Kidney (tissue), 13 donors: ENCODE measurements at regions not wholly inside any gene's neighbourhood (a gene's known extent, or its start where the extent isn't known, plus 50 kb on each side); places are given as distances from the start of the nearest gene placed in this dataset.
"Not testable (repeated sequence)": the region's sequence is repeated elsewhere in the genome, so short reads cannot be mapped to it uniquely, and the experiment has no call there.

Experiments used
- DNase-seq, 5 donors: peaks; one replicate each; pipeline ENCODE4 v3.0.0-alpha.2; 2013 to 2020
- FAIRE-seq: peaks from 2 replicates; lab custom pipeline; 2012; peaks lifted over from hg19 to GRCh38; lab: Jason Lieb, UNC
- H3K27ac ChIP-seq, 2 donors: one replicate each; pipeline ENCODE4 v1.7.0; 2013; ENCODE audit warnings: low read depth in 2 of 2, low read length in 2 of 2, inconsistent platforms in 1 of 2
- H3K27me3 ChIP-seq: one replicate; pipeline ENCODE4 v1.7.1; 2013; ENCODE audit warnings: low read length, inconsistent platforms; ENCODE audit not compliant: control insufficient read depth, insufficient read depth
- H3K36me3 ChIP-seq, 3 donors: one replicate each; pipeline versions ENCODE4 v1.7.0 to v1.7.1; 2013; ENCODE audit warnings: low read length in 3 of 3, control low read depth in 1 of 3, inconsistent platforms in 1 of 3; ENCODE audit not compliant: insufficient read depth in 3 of 3, control insufficient read depth in 2 of 3
- H3K4me1 ChIP-seq, 3 donors: one replicate each; pipeline versions ENCODE4 v1.7.0 to v1.7.1; 2013; ENCODE audit warnings: low read length in 3 of 3, inconsistent platforms in 1 of 3, low read depth in 1 of 3; ENCODE audit not compliant: control insufficient read depth in 2 of 3, insufficient read depth in 2 of 3
- H3K4me3 ChIP-seq, 3 donors: one replicate each; pipeline versions ENCODE4 v1.7.0 to v1.8.1; 2013; ENCODE audit warnings: low read length in 3 of 3, control low read depth in 1 of 3, inconsistent platforms in 1 of 3
- H3K9ac ChIP-seq, 3 donors: one replicate each; pipeline versions ENCODE4 v1.7.0 to v1.7.1; 2013; ENCODE audit warnings: low read length in 3 of 3, control low read depth in 1 of 3, inconsistent platforms in 1 of 3
- H3K9me3 ChIP-seq, 3 donors: one replicate each; pipeline versions ENCODE4 v1.7.0 to v1.7.1; 2013; ENCODE audit warnings: low read length in 3 of 3, control low read depth in 1 of 3, inconsistent platforms in 1 of 3; ENCODE audit not compliant: control insufficient read depth in 2 of 3, insufficient read depth in 1 of 3
- intact Hi-C: fragments of 100-400 bp; cut with DNase I; formaldehyde crosslinking; loops from one replicate; pipeline ENCODE4 v1.11.1; 2022
- TF ChIP-seq, protein P1 (sequence below): IDR thresholded peaks from 3 replicates; pipeline ENCODE4 v1.5.1; 2012; ENCODE audit warnings: mild to moderate bottlenecking, moderate library complexity, borderline replicate concordance; ENCODE audit not compliant: insufficient read depth; ENCODE audit errors: extremely low read depth
- donor health status: control.
- donor health status: control.
- donor health status: control.
- donor health status: control.
- donor health status: control.
- donor health status: DM: yes; HTN: yes; CAD: no.
- donor health status: Normal renal cell carcinoma (clear cell type).

DNA sequence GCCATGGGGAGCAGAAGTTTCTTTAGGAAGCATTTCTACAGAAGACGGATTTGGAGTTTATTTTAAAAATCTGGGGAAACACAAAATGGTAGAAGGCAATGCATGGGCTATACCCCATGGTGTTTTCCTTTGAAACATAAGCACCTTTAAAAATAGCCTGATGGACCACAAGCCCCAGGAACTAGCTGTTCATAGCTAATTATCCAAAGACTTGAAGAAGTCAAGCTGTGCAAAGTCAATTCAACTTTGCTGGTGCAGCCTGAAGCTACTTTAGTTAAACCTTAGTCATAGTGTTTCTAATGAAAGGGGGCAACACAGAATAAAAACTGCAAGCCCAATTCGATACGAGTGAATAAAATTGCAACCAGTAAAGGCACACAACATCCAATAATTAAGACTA is 732.5 kb downstream of the GALC start:
- TF ChIP-seq, protein P1, sequence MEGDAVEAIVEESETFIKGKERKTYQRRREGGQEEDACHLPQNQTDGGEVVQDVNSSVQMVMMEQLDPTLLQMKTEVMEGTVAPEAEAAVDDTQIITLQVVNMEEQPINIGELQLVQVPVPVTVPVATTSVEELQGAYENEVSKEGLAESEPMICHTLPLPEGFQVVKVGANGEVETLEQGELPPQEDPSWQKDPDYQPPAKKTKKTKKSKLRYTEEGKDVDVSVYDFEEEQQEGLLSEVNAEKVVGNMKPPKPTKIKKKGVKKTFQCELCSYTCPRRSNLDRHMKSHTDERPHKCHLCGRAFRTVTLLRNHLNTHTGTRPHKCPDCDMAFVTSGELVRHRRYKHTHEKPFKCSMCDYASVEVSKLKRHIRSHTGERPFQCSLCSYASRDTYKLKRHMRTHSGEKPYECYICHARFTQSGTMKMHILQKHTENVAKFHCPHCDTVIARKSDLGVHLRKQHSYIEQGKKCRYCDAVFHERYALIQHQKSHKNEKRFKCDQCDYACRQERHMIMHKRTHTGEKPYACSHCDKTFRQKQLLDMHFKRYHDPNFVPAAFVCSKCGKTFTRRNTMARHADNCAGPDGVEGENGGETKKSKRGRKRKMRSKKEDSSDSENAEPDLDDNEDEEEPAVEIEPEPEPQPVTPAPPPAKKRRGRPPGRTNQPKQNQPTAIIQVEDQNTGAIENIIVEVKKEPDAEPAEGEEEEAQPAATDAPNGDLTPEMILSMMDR, result no peak
- Histone ChIP-seq H3K27me3 (no peaks in the 10 kb centered on the region), H3K9me3 (no peaks in the 10 kb centered on the region), H3K4me3 (no peak overlapping the region), H3K4me1 (no peaks in the 10 kb centered on the region), H3K9ac (no peak overlapping the region), H3K36me3 (no peaks in the 10 kb centered on the region), H3K27ac (no peak overlapping the region)
- FAIRE-seq (no peak), DNase-seq (no peak)
- intact Hi-C loops, result no loop called here

DNA sequence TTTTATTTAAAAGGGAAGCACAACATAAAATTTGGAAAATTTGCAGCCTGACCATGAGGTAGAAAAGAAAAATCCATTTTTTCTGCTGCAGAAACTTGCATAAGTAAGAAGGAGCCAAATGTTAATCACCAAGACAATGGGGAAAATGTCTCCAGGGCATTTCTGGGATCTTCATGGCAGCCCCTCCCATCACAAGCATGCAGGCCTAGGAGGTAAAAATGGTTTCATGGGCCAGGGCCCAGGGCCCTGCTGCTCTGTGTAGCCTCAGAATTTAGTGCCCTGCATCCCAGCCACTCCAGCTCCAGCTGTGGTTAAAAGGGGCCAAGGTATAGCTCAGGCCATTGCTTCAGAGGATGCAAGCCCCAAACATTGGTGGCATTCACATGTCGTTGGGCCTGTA is 735.6 kb downstream of the GALC start:
- H3K4me1 ChIP-seq, result no peaks in the 10 kb centered on the region
- DNase-seq (no peak), FAIRE-seq (no peak)
- H3K36me3 ChIP-seq, result no peaks in the 10 kb centered on the region
- H3K9ac ChIP-seq, result no peak overlapping the region
- no peaks in the 10 kb centered on the region for H3K9me3 ChIP-seq
- no peak overlapping the region for H3K27ac ChIP-seq
- H3K4me3 ChIP-seq, result no peak overlapping the region
- TF ChIP-seq, protein P1, result no peak
- intact Hi-C loops, result no loop called here
- no peaks in the 10 kb centered on the region for H3K27me3 ChIP-seq

DNA sequence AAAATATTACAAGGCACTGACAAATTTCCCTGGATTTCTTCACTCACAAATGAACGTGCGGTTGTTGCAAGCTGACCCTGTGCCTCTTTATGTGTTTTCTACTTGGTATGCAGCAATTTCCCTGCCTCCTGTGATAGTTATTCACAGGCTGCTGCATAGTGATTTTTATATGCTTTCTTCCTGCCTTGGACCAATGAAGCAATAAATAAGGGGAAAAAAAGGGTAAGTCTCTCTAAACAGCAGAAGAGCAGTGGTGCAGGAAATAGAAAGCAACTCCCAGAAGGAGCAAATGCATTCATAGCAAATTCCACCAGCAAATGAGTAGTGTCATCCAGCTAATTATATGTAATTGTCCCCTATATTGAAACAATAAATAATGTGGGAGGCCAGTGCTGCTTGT is 737.9 kb downstream of the GALC start:
- H3K9ac ChIP-seq, result no peak overlapping the region
- no peak overlapping the region for H3K27ac ChIP-seq
- no peak overlapping the region for H3K4me3 ChIP-seq
- no peaks in the 10 kb centered on the region for H3K36me3 ChIP-seq
- FAIRE-seq, result no peak
- intact Hi-C loops, result no loop called here
- H3K4me1 ChIP-seq, result no peaks in the 10 kb centered on the region
- TF ChIP-seq, protein P1, result no peak
- peak in 3 of 5 donors; percentile 12 to 77 (median 77) for DNase-seq
- H3K9me3 ChIP-seq, result no peaks in the 10 kb centered on the region
- H3K27me3 ChIP-seq, result no peaks in the 10 kb centered on the region

DNA sequence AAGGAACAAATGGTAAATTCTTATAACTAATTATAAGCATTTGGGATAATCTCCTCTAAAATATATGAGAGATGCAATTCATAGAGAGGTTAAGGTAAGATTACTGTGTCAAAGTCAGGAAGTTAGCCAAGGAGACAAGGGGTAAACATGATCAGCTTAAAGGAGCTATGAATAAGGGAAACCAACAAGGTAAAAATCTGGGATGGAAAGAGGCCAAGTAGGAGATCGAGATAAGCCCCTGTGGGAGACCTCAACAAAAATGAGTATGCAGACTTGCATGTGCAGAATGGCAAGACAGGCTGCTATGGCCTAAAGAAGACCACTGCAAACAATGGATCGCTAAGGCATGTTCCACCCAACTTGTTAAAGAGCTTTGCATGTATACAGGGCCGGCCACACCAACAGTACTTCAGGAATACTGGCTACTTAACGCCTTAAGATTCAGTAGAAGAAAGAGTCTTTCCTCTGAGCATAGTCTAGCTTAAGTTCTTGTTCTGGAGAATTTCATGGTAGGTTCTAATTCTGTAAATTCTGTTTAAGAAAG is 738.6 kb downstream of the GALC start:
- no peak for DNase-seq
- Histone ChIP-seq H3K4me1 (no peaks in the 10 kb centered on the region), H3K36me3 (no peaks in the 10 kb centered on the region), H3K9ac (no peak overlapping the region), H3K27me3 (no peaks in the 10 kb centered on the region), H3K4me3 (no peak overlapping the region), H3K27ac (no peak overlapping the region), H3K9me3 (no peaks in the 10 kb centered on the region)
- no peak for FAIRE-seq
- TF ChIP-seq, protein P1, result no peak
- intact Hi-C loops, result no loop called here

DNA sequence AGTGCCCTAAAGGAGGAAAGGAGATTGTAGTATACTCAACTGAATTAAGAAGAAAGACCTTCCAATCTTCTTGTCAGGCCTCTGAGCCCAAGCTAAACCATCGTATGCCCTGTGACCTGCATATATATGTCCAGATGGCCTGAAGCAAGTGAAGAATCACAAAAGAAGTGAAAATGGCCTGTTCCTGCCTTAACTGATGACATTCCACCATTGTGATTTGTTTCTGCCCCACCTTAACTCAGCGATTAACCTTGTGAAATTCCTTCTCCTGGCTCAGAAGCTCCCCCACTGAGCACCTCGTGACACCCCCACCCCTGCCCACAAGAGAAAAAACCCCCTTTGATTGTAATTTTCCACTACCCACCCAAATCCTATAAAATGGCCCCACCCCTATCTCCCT is 739.2 kb downstream of the GALC start:
- H3K9ac ChIP-seq, intact Hi-C loops, DNase-seq, H3K36me3 ChIP-seq, H3K4me1 ChIP-seq, H3K9me3 ChIP-seq, H3K4me3 ChIP-seq, H3K27me3 ChIP-seq, FAIRE-seq, H3K27ac ChIP-seq: not testable (repeated sequence)
